ENCODE measurements at regions not wholly inside any gene's neighbourhood (a gene's known extent, or its start where the extent isn't known, plus 50 kb on each side); places are given as distances from the start of the nearest gene placed in this dataset.

DNA sequence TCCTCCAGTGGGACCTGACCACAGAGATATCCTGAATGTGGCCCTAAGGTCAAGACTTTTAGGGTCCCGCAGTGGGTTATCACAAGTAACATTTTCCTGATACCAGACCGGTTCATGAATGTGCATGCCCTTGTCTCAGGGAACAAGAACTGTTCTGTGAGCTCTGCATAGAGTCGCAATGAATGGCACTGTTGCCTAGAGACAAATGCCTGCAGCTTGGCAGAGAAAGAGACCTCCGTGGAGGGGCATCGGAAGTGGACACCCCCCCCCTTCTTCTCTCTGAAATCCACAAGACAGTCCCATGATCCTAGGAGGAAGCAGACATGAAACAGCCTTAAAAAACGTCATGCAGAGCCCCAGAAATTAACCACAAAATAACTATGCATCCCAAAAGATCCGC lies 714.4 kb upstream of the TSPY4 start:
- CTCF ChIA-PET (ENCODE audit: low intra/inter-chr PET ratio, low total read pairs): no interaction called here
- Histone ChIP-seq H4K20me1 (ENCODE audit: insufficient read depth, low read length) (no peaks in the 10 kb centered on the region), H3K36me3 (replicated peaks in 1 of 2; ENCODE audit: control insufficient read depth in 1 of 2, insufficient read depth in 2 of 2, low read length in 2 of 2) (no peaks in the 10 kb centered on the region), H3K79me2 (ENCODE audit: insufficient read depth, low read length) (no peaks in the 10 kb centered on the region), H3K27ac (ENCODE audit: extremely low read length, insufficient read depth, low read length) (no peak overlapping the region), H3K4me1 (ENCODE audit: insufficient read depth, low read length) (no peaks in the 10 kb centered on the region), H3K9me3 (ENCODE audit: low read length) (peaks cover 35% of the 10 kb centered on the region), H2AFZ (ENCODE audit: low read length) (no peak overlapping the region), H3K4me2 (ENCODE audit: low read depth, low read length) (no peak overlapping the region), H3K4me3 (replicated peaks in 1 of 3; ENCODE audit: insufficient read depth in 1 of 3, low read depth in 2 of 3, low read length in 3 of 3) (no peak overlapping the region), H3K27me3 (ENCODE audit: control insufficient read depth in 1 of 2, insufficient read depth in 2 of 2, low read length in 2 of 2) (no peaks in the 10 kb centered on the region), H3K9ac (ENCODE audit: insufficient read depth, low read depth, low read length) (no peak overlapping the region)
- TF ChIP-seq NCOR1 (IDR thresholded peaks at IDR 0.05; ENCODE audit: borderline replicate concordance, low read length): no peak
- no peak for TF ChIP-seq ZNF878 (CRISPR knock-in tag; IDR thresholded peaks at IDR 0.05)
- TF ChIP-seq ZFP1 (CRISPR knock-in tag; IDR thresholded peaks at IDR 0.05): no peak
- TF ChIP-seq RAD21 (CRISPR knock-in tag; IDR thresholded peaks at IDR 0.05): no peak
- no peak for TF ChIP-seq HNF4A (CRISPR knock-in tag; IDR thresholded peaks at IDR 0.05)
- no peak for TF ChIP-seq NR2F6 (IDR thresholded peaks at IDR 0.05)
- TF ChIP-seq NR2F6 (CRISPR knock-in tag; IDR thresholded peaks at IDR 0.05): no peak
- TF ChIP-seq SRSF9 (IDR thresholded peaks at IDR 0.05; ENCODE audit: borderline replicate concordance, insufficient read depth, low read depth, low read length, poor library complexity, severe bottlenecking): no peak
- TF ChIP-seq, protein P1, sequence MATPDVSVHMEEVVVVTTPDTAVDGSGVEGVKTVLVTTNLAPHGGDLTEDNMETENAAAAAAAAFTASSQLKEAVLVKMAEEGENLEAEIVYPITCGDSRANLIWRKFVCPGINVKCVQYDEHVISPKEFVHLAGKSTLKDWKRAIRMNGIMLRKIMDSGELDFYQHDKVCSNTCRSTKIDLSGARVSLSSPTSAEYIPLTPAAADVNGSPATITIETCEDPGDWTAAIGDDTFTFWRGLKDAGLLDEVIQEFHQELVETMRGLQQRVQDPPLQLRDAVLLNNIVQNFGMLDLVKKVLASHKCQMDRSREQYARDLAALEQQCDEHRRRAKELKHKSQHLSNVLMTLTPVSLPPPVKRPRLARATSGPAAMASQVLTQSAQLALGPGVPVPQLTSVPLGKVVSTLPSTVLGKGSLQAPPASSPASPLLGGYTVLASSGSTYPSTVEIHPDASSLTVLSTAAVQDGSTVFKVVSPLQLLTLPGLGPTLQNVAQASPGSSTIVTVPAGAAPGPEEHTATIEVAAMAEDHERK (CRISPR knock-in tag; IDR thresholded peaks at IDR 0.05; ENCODE audit: low read depth): no peak
- TF ChIP-seq ZSCAN31 (CRISPR knock-in tag; IDR thresholded peaks at IDR 0.05; ENCODE audit: low read depth): no peak
- TF ChIP-seq ZNF772 (CRISPR knock-in tag; IDR thresholded peaks at IDR 0.05): no peak
- POLR2A ChIA-PET: no interaction called here
- 60% methylated on average over 1 of the region's 7 CpGs for WGBS (ENCODE audit: low lambda C conversion rate)
- ATAC-seq (no peak), DNase-seq (ENCODE audit: low spot score) (no peak), FAIRE-seq (no peak)
- BruUV-seq (replicated peaks): no TSS peak
- in situ Hi-C loops (cut with HindIII; ENCODE audit: extremely low pct_ligation_motif_present, low pct_unique_long_range_greater_than_20kb): no loop called here
- intact Hi-C loops (cut with micrococcal nuclease; ENCODE audit: unreplicated experiment): no loop called here

Data from HepG2 (cell line).